ENCODE measurements at regions not wholly inside any gene's neighbourhood (a gene's known extent, or its start where the extent isn't known, plus 50 kb on each side); places are given as distances from the start of the nearest gene placed in this dataset.
"Not testable (repeated sequence)": the region's sequence is repeated elsewhere in the genome, so short reads cannot be mapped to it uniquely, and the experiment has no call there.

GRCh38 chr6:882084-882598 is 189.2 kb upstream of the EXOC2 start:
- no peak for DNase-seq

- no peak for DNase-seq
Observed at GRCh38 chr6:878179-878578, 185.2 kb upstream of the EXOC2 start.

GRCh38 chr6:875012-875411 is 182.1 kb upstream of the EXOC2 start:
- no peak for DNase-seq

GRCh38 chr6:872570-873125 is 179.7 kb upstream of the EXOC2 start:
- DNase-seq: no peak

GRCh38 chr6:871503-871902 is 178.6 kb upstream of the EXOC2 start:
- no peak for DNase-seq

- DNase-seq: no peak
Observed at GRCh38 chr6:870096-870495, 177.2 kb upstream of the EXOC2 start.

GRCh38 chr6:868201-868600 is 175.3 kb upstream of the EXOC2 start:
- DNase-seq: no peak

- no peak for DNase-seq
Observed at GRCh38 chr6:867378-867777, 174.4 kb upstream of the EXOC2 start.

GRCh38 chr6:866316-866715 is 173.4 kb upstream of the EXOC2 start:
- no peak for DNase-seq

- DNase-seq: no peak
Observed at GRCh38 chr6:865846-866245, 172.9 kb upstream of the EXOC2 start.

GRCh38 chr6:863831-864230 is 170.9 kb upstream of the EXOC2 start:
- DNase-seq: no peak

- DNase-seq: not testable (repeated sequence)
Observed at GRCh38 chr6:863127-863526, 170.2 kb upstream of the EXOC2 start.

GRCh38 chr6:859936-860335 is 167.0 kb upstream of the EXOC2 start:
- DNase-seq: no peak

- no peak for DNase-seq
Observed at GRCh38 chr6:854406-855118, 161.6 kb upstream of the EXOC2 start.

GRCh38 chr6:852216-852615 is 159.3 kb upstream of the EXOC2 start:
- DNase-seq: not testable (repeated sequence)

- no peak for DNase-seq
Observed at GRCh38 chr6:849075-849506, 156.2 kb upstream of the EXOC2 start.

- no peak for DNase-seq
Observed at GRCh38 chr6:845566-845965, 152.6 kb upstream of the EXOC2 start.

- no peak for DNase-seq
Observed at GRCh38 chr6:845101-845500, 152.2 kb upstream of the EXOC2 start.

GRCh38 chr6:842141-842540 is 149.2 kb upstream of the EXOC2 start:
- no peak for DNase-seq

- DNase-seq: no peak
Observed at GRCh38 chr6:841569-841968, 148.6 kb upstream of the EXOC2 start.

- no peak for DNase-seq
Observed at GRCh38 chr6:839201-839600, 146.3 kb upstream of the EXOC2 start.

GRCh38 chr6:837380-837779 is 144.4 kb upstream of the EXOC2 start:
- no peak for DNase-seq

- DNase-seq: no peak
Observed at GRCh38 chr6:836276-836853, 143.4 kb upstream of the EXOC2 start.

- no peak for DNase-seq
Observed at GRCh38 chr6:835476-836160, 142.7 kb upstream of the EXOC2 start.
